ENCODE measurements at regions not wholly inside any gene's neighbourhood (a gene's known extent, or its start where the extent isn't known, plus 50 kb on each side); places are given as distances from the start of the nearest gene placed in this dataset.

DNA sequence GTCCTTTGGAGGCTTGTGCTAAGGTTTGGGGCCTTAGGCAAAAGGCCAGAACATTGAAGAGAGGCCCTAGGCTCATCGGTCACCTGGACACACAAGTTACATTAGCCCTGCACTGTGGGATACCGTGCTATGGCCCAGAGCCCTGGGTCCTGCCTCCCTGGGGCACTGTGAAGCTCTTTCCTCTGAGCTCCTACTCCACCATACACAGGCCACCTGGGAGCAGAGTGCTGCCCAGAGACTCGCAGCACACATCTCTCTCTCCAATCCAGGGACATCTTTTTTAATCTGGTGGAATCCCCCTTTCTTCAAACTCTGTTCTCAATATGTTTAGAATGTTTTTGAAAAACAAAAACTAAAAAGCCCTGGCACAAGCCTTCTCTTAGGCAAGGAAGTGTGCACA is 314.2 kb upstream of the RGS6 start:
- Histone ChIP-seq H3K4me2 (ENCODE audit: low read length) (no peak overlapping the region), H3K79me2 (ENCODE audit: insufficient read depth, low read depth, low read length) (no peaks in the 10 kb centered on the region), H4K20me1 (ENCODE audit: insufficient read depth, low read length) (no peaks in the 10 kb centered on the region), H3K4me3 (ENCODE audit: low read depth, low read length, poor library complexity, severe bottlenecking) (no peak overlapping the region), H3K9me2 (ENCODE audit: insufficient read depth, low read length) (no peaks in the 10 kb centered on the region), H3K36me3 (ENCODE audit: insufficient read depth, low read length) (peaks cover 5% of the 10 kb centered on the region; the same call in 1 of the 2 replicates), H2AFZ (ENCODE audit: low read length) (no peak overlapping the region), H3K9me3 (ENCODE audit: low read length) (no peaks in the 10 kb centered on the region), H3K27ac (ENCODE audit: low read depth, low read length, poor library complexity, severe bottlenecking) (no peak overlapping the region), H3K4me1 (ENCODE audit: insufficient read depth, low read length, poor library complexity, severe bottlenecking) (no peaks in the 10 kb centered on the region)
- intact Hi-C loops (cut with micrococcal nuclease; ENCODE audit: unreplicated experiment) = no loop called here
- ChIA-PET POLR2A (no interaction called here), CTCF (ENCODE audit: unreplicated experiment) (no interaction called here)
- DNase-seq (ENCODE audit: low spot score) = no peak
- no TSS peak for BruUV-seq (replicated peaks)
- TF ChIP-seq EZH2phosphoT487 (IDR thresholded peaks at IDR 0.05; ENCODE audit: borderline replicate concordance, low read depth, low read length) = no peak
- TF ChIP-seq, protein P1, sequence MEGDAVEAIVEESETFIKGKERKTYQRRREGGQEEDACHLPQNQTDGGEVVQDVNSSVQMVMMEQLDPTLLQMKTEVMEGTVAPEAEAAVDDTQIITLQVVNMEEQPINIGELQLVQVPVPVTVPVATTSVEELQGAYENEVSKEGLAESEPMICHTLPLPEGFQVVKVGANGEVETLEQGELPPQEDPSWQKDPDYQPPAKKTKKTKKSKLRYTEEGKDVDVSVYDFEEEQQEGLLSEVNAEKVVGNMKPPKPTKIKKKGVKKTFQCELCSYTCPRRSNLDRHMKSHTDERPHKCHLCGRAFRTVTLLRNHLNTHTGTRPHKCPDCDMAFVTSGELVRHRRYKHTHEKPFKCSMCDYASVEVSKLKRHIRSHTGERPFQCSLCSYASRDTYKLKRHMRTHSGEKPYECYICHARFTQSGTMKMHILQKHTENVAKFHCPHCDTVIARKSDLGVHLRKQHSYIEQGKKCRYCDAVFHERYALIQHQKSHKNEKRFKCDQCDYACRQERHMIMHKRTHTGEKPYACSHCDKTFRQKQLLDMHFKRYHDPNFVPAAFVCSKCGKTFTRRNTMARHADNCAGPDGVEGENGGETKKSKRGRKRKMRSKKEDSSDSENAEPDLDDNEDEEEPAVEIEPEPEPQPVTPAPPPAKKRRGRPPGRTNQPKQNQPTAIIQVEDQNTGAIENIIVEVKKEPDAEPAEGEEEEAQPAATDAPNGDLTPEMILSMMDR (conservative IDR thresholded peaks at IDR 0.05; ENCODE audit: low read length) = no peak

DNA sequence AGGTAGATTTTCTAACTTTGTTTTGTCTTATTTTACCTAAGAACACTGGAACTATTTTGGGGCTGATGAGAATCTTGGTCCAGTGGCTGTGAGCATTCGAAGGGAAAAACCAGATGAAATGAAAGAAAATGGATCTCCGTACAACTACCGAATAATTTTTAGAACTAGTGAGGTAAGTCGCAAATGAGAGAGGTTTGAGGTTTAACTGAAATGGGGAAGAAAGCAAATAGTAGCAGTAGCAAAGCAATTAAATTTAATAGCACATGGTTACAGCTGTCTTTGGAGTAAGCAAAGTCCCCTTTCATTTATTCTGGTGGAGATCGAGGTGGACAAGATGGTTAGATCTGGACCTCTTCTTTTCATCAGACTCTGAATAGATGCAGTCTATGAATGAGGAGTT is 313.5 kb upstream of the RGS6 start:
- BruUV-seq (replicated peaks) = no TSS peak
- Histone ChIP-seq H3K4me2 (ENCODE audit: low read length) (no peak overlapping the region), H3K9me3 (ENCODE audit: low read length) (no peaks in the 10 kb centered on the region), H3K4me3 (ENCODE audit: low read depth, low read length, poor library complexity, severe bottlenecking) (no peak overlapping the region), H4K20me1 (ENCODE audit: insufficient read depth, low read length) (no peaks in the 10 kb centered on the region), H3K9me2 (ENCODE audit: insufficient read depth, low read length) (no peaks in the 10 kb centered on the region), H2AFZ (ENCODE audit: low read length) (no peak overlapping the region), H3K36me3 (ENCODE audit: insufficient read depth, low read length) (peaks cover 5% of the 10 kb centered on the region; the same call in 1 of the 2 replicates), H3K79me2 (ENCODE audit: insufficient read depth, low read depth, low read length) (no peaks in the 10 kb centered on the region), H3K27ac (ENCODE audit: low read depth, low read length, poor library complexity, severe bottlenecking) (no peak overlapping the region), H3K4me1 (ENCODE audit: insufficient read depth, low read length, poor library complexity, severe bottlenecking) (no peaks in the 10 kb centered on the region)
- CTCF ChIA-PET (ENCODE audit: unreplicated experiment) = no interaction called here
- no peak for DNase-seq (ENCODE audit: low spot score)
- intact Hi-C loops (cut with micrococcal nuclease; ENCODE audit: unreplicated experiment) = no loop called here
- TF ChIP-seq EZH2phosphoT487 (IDR thresholded peaks at IDR 0.05; ENCODE audit: borderline replicate concordance, low read depth, low read length) = no peak
- TF ChIP-seq, protein P1 (conservative IDR thresholded peaks at IDR 0.05; ENCODE audit: low read length) = no peak
- POLR2A ChIA-PET = interaction anchor here (0.5 kb wide), 1 partner anchor 123 kb away, joined by 7 read pairs; no protein-coding TSS in a partner anchor

DNA sequence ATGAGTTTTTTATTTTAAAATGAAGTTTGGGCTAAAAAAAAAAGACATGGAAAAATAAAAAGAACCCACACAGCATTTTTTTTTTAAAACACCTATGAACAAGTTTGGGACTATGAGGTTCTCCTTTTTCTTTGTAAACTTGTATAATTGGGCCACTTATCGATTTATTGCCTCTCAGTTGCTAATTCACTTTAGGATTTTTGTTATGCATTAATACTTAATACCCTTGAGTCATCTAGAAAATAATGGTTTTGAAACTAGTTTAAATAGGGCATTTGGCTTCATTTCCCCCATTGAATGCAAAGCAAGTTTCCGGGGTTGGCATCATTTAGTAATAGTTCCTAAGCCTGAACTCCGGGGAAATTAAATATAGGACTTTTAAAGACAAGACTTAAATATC is 312.8 kb upstream of the RGS6 start:
- TF ChIP-seq, protein P1 (conservative IDR thresholded peaks at IDR 0.05; ENCODE audit: low read length) = no peak
- no peak for TF ChIP-seq EZH2phosphoT487 (IDR thresholded peaks at IDR 0.05; ENCODE audit: borderline replicate concordance, low read depth, low read length)
- Histone ChIP-seq H3K4me1 (ENCODE audit: insufficient read depth, low read length, poor library complexity, severe bottlenecking) (no peaks in the 10 kb centered on the region), H3K27ac (ENCODE audit: low read depth, low read length, poor library complexity, severe bottlenecking) (no peak overlapping the region), H3K9me3 (ENCODE audit: low read length) (no peaks in the 10 kb centered on the region), H3K79me2 (ENCODE audit: insufficient read depth, low read depth, low read length) (no peaks in the 10 kb centered on the region), H3K9me2 (ENCODE audit: insufficient read depth, low read length) (no peaks in the 10 kb centered on the region), H3K36me3 (ENCODE audit: insufficient read depth, low read length) (peaks cover 12% of the 10 kb centered on the region; the same call in 1 of the 2 replicates), H4K20me1 (ENCODE audit: insufficient read depth, low read length) (no peaks in the 10 kb centered on the region), H3K4me3 (ENCODE audit: low read depth, low read length, poor library complexity, severe bottlenecking) (no peak overlapping the region), H3K4me2 (ENCODE audit: low read length) (no peak overlapping the region), H2AFZ (ENCODE audit: low read length) (no peak overlapping the region)
- no TSS peak for BruUV-seq (replicated peaks)
- POLR2A ChIA-PET = no interaction called here
- CTCF ChIA-PET (ENCODE audit: unreplicated experiment) = no interaction called here
- DNase-seq (ENCODE audit: low spot score) = no peak
- intact Hi-C loops (cut with micrococcal nuclease; ENCODE audit: unreplicated experiment) = no loop called here
